H1 (cell line): ENCODE measurements at regions not wholly inside any gene's neighbourhood (a gene's known extent, or its start where the extent isn't known, plus 50 kb on each side); places are given as distances from the start of the nearest gene placed in this dataset.

Source experiments
- CEBPB ChIP-seq: IDR thresholded peaks from 2 replicates; pipeline ENCODE4 v1.6.1; 2012; ENCODE audit warnings: low read depth, low read length
- CTCF ChIP-seq, 3 experiments: IDR thresholded peaks; 1 replicate in 2 of 3; 2 replicates in 1 of 3; pipeline versions ENCODE4 v1.5.1 to v1.6.1; 2011; ENCODE audit warnings: low read length in 3 of 3, mild to moderate bottlenecking in 3 of 3, inconsistent platforms in 2 of 3, low read depth in 1 of 3, moderate library complexity in 1 of 3; ENCODE audit not compliant: insufficient read depth in 1 of 3; ENCODE audit errors: control extremely low read depth in 1 of 3
- EGR1 ChIP-seq: IDR thresholded peaks from 2 replicates; pipeline ENCODE4 v1.6.1; 2011; ENCODE audit warnings: low read depth, low read length, borderline replicate concordance
- EP300 ChIP-seq, 2 experiments: IDR thresholded peaks; 1 replicate in 1 of 2; 2 replicates in 1 of 2; pipeline ENCODE4 v1.6.1; 2011 to 2012; ENCODE audit warnings: low read depth in 2 of 2, low read length in 2 of 2, mild to moderate bottlenecking in 2 of 2, borderline replicate concordance in 1 of 2, inconsistent platforms in 1 of 2, moderate library complexity in 1 of 2
- EZH2 ChIP-seq: fragments of 200-600 bp; sonication (generic); IDR thresholded peaks from 2 replicates; pipeline ENCODE4 v1.7.1; 2012; ENCODE audit warnings: low read depth, mild to moderate bottlenecking, moderate library complexity, low read length, inconsistent platforms; ENCODE audit not compliant: severe bottlenecking
- JUND ChIP-seq: IDR thresholded peaks from 2 replicates; pipeline ENCODE4 v1.6.1; 2011; ENCODE audit warnings: mild to moderate bottlenecking, improper control_type of control experiment, low read length
- MAX ChIP-seq: IDR thresholded peaks from 2 replicates; pipeline ENCODE4 v1.6.1; 2012; ENCODE audit warnings: inconsistent platforms
- POLR2A ChIP-seq, 2 experiments: IDR thresholded peaks; 1 replicate in 1 of 2; 2 replicates in 1 of 2; pipeline ENCODE4 v1.6.1; 2011; ENCODE audit warnings: low read depth in 2 of 2, low read length in 2 of 2, mild to moderate bottlenecking in 2 of 2; ENCODE audit errors: control extremely low read depth in 1 of 2
- RFX5 ChIP-seq: IDR thresholded peaks from 2 replicates; pipeline ENCODE4 v1.6.1; 2011; ENCODE audit warnings: low read depth, low read length, improper control_type of control experiment, borderline replicate concordance
- SIN3A ChIP-seq, 2 experiments: IDR thresholded peaks in 1 of 2; conservative IDR thresholded peaks in 1 of 2; 2 replicates each; pipeline ENCODE4 v1.6.1; 2011 to 2012; ENCODE audit warnings: low read length in 2 of 2, improper control_type of control experiment in 1 of 2, low read depth in 1 of 2, mild to moderate bottlenecking in 1 of 2
- TAF1 ChIP-seq: IDR thresholded peaks from 2 replicates; pipeline ENCODE4 v1.6.1; 2011; ENCODE audit warnings: mild to moderate bottlenecking, low read depth, low read length
- TCF12 ChIP-seq: IDR thresholded peaks from 2 replicates; pipeline ENCODE4 v1.6.1; 2011; ENCODE audit warnings: low read depth, mild to moderate bottlenecking, low read length

- TF ChIP-seq TCF12 (no peak), CEBPB (no peak), EP300 (IDR thresholded peaks at IDR 0.05; ENCODE audit: borderline replicate concordance in 1 of 2, low read depth in 2 of 2, low read length in 2 of 2) (no peak), POLR2A (IDR thresholded peaks at IDR 0.05; ENCODE audit: control extremely low read depth in 1 of 2, low read depth in 2 of 2, low read length in 2 of 2) (no peak), JUND (no peak), EZH2 (no peak), MAX (no peak), CTCF (IDR thresholded peaks at IDR 0.05; ENCODE audit: control extremely low read depth in 1 of 3, insufficient read depth in 1 of 3, low read depth in 1 of 3, low read length in 3 of 3) (no peak), TAF1 (no peak), EGR1 (no peak), SIN3A (conservative IDR thresholded peaks at IDR 0.05 in 1 of 2, IDR thresholded peaks at IDR 0.05 in 1 of 2; ENCODE audit: low read depth in 1 of 2, low read length in 2 of 2) (no peak), RFX5 (no peak)
Observed at GRCh38 chr21:20311234-20311787, 686.9 kb upstream of the NCAM2 start.
